SH-SY5Y (cell line): ENCODE measurements at regions not wholly inside any gene's neighbourhood (a gene's known extent, or its start where the extent isn't known, plus 50 kb on each side); places are given as distances from the start of the nearest gene placed in this dataset.

Source experiments
- GATA2 ChIP-seq: IDR thresholded peaks from 2 replicates; pipeline ENCODE4 v1.6.1; 2011; ENCODE audit warnings: mild to moderate bottlenecking, low read depth, low read length
- GATA3 ChIP-seq: IDR thresholded peaks from 2 replicates; pipeline ENCODE4 v1.6.1; 2011; ENCODE audit warnings: low read depth, mild to moderate bottlenecking, low read length, moderate library complexity

DNA sequence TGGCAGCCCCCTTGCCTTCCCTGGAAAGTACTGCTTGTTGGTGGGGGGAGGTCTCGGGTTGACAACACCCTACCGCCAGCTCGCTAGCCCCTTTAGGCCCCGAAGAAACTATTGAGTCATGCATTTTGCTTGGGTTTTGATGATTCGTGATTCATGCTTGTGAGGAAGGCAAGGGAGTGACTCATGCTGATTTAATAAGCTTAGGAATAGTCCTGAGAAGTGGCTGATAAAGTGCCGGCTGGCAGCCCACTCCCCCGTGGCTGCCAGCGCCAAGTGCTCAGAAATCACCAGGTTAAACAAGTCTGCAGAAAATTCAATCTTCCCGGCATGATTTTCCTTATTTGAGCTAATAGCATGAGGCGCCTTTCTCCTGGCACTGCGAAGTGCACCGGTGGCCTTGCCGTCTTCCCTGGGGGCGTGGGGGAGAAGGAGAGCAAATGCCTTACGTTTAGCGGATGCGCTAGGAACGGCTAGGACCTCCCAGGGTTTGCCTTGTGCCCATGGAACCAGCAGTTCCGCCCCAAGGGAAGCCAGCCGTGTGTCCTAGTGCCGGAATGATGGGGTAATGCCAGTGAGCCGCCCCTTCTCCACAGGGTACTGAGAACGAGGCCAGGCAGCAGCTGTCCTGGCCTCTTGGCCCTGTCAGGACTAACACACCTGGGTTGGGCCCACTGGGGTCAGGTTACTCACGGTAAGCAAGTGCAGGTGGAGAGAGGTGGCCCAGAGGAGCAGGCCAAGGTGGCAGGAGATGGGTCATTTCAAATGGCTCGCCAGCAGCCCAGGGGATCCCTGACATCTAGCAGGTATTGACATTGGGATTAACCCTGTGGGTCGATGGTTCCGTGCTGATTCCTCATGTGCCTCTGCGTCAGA is 151.9 kb downstream of the MACROH2A1 start:
- TF ChIP-seq GATA2: no peak
- TF ChIP-seq GATA3: no peak
